ENCODE measurements at regions not wholly inside any gene's neighbourhood (a gene's known extent, or its start where the extent isn't known, plus 50 kb on each side); places are given as distances from the start of the nearest gene placed in this dataset.
"Not testable (repeated sequence)": the region's sequence is repeated elsewhere in the genome, so short reads cannot be mapped to it uniquely, and the experiment has no call there.

GRCh38 chr6:6762566-6762965 lies 174.0 kb downstream of the LY86 start:
- TF ChIP-seq ZNF331 (CRISPR knock-in tag; IDR thresholded peaks at IDR 0.05; ENCODE audit: low read depth); CTCF (conservative IDR thresholded peaks at IDR 0.05; ENCODE audit: low read depth in 2 of 2); REST (IDR thresholded peaks at IDR 0.05; ENCODE audit: unreplicated experiment); EZH2 (IDR thresholded peaks at IDR 0.05; ENCODE audit: low read depth, unreplicated experiment); CREB1 (CRISPR knock-in tag; IDR thresholded peaks at IDR 0.05; ENCODE audit: low read depth); POLR2AphosphoS5 (IDR thresholded peaks at IDR 0.05; ENCODE audit: low read depth); JUNB (IDR thresholded peaks at IDR 0.05; ENCODE audit: unreplicated experiment); ETS1 (IDR thresholded peaks at IDR 0.05): not testable (repeated sequence)
